ENCODE measurements at regions not wholly inside any gene's neighbourhood (a gene's known extent, or its start where the extent isn't known, plus 50 kb on each side); places are given as distances from the start of the nearest gene placed in this dataset.

- no peak for TF ChIP-seq CTCF (IDR thresholded peaks at IDR 0.05; ENCODE audit: low read length)
- TF ChIP-seq EZH2 (optimal IDR thresholded peaks at IDR 0.05; ENCODE audit: low read depth, low read length): no peak
- no peak for TF ChIP-seq EZH2phosphoT487 (IDR thresholded peaks at IDR 0.05; ENCODE audit: low read length)
These were observed 1153.7 kb downstream of the PCDH9 start for GRCh38 chr13:66076417-66076816.

All from MM.1S (cell line).